Endothelial cell (in vitro differentiated cells): ENCODE measurements at regions not wholly inside any gene's neighbourhood (a gene's known extent, or its start where the extent isn't known, plus 50 kb on each side); places are given as distances from the start of the nearest gene placed in this dataset.
A peak's percentile ranks its signal among the peaks of the same experiment; 100 is the strongest.

Experiments
- DNase-seq: peaks from one replicate; pipeline ENCODE4 v3.0.0; 2021; ENCODE audit warnings: low spot score
- H3K27ac Mint-ChIP-seq: one replicate; pipeline ENCODE4 v1.8.0; 2021; ENCODE audit warnings: mixed read lengths, inconsistent platforms; ENCODE audit not compliant: unreplicated experiment
- H3K27me3 Mint-ChIP-seq: one replicate; pipeline ENCODE4 v1.8.0; 2021; ENCODE audit warnings: mild to moderate bottlenecking, moderate library complexity, mixed read lengths, inconsistent platforms; ENCODE audit not compliant: unreplicated experiment
- H3K36me3 Mint-ChIP-seq: one replicate; pipeline ENCODE4 v1.8.0; 2021; ENCODE audit warnings: mild to moderate bottlenecking, low read depth, mixed read lengths, inconsistent platforms; ENCODE audit not compliant: unreplicated experiment
- H3K4me1 Mint-ChIP-seq: one replicate; pipeline ENCODE4 v1.8.0; 2021; ENCODE audit warnings: mild to moderate bottlenecking, mixed read lengths, inconsistent platforms; ENCODE audit not compliant: unreplicated experiment
- H3K4me3 Mint-ChIP-seq: one replicate; pipeline ENCODE4 v1.8.0; 2021; ENCODE audit warnings: mild to moderate bottlenecking, mixed read lengths, inconsistent platforms; ENCODE audit not compliant: unreplicated experiment
- H3K9me3 Mint-ChIP-seq: one replicate; pipeline ENCODE4 v1.8.0; 2021; ENCODE audit warnings: mixed read lengths, inconsistent platforms; ENCODE audit not compliant: unreplicated experiment
- TF ChIP-seq, protein P1 (sequence below): fragments of 200-600 bp; sonication (generic); IDR thresholded peaks from one replicate; pipeline ENCODE4 v1.5.0; 2021; ENCODE audit warnings: antibody characterized with exemption; ENCODE audit not compliant: unreplicated experiment

GRCh38 chr6:91350146-91350908 is 763.5 kb upstream of the MAP3K7 start:
- H3K9me3 Mint-ChIP-seq = no peaks in the 10 kb centered on the region
- H3K4me1 Mint-ChIP-seq = no peaks in the 10 kb centered on the region
- H3K27me3 Mint-ChIP-seq = no peaks in the 10 kb centered on the region
- no peak for DNase-seq
- H3K36me3 Mint-ChIP-seq = no peaks in the 10 kb centered on the region
- H3K4me3 Mint-ChIP-seq = no peak overlapping the region
- H3K27ac Mint-ChIP-seq = no peak overlapping the region
- TF ChIP-seq, protein P1, sequence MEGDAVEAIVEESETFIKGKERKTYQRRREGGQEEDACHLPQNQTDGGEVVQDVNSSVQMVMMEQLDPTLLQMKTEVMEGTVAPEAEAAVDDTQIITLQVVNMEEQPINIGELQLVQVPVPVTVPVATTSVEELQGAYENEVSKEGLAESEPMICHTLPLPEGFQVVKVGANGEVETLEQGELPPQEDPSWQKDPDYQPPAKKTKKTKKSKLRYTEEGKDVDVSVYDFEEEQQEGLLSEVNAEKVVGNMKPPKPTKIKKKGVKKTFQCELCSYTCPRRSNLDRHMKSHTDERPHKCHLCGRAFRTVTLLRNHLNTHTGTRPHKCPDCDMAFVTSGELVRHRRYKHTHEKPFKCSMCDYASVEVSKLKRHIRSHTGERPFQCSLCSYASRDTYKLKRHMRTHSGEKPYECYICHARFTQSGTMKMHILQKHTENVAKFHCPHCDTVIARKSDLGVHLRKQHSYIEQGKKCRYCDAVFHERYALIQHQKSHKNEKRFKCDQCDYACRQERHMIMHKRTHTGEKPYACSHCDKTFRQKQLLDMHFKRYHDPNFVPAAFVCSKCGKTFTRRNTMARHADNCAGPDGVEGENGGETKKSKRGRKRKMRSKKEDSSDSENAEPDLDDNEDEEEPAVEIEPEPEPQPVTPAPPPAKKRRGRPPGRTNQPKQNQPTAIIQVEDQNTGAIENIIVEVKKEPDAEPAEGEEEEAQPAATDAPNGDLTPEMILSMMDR = no peak

DNA sequence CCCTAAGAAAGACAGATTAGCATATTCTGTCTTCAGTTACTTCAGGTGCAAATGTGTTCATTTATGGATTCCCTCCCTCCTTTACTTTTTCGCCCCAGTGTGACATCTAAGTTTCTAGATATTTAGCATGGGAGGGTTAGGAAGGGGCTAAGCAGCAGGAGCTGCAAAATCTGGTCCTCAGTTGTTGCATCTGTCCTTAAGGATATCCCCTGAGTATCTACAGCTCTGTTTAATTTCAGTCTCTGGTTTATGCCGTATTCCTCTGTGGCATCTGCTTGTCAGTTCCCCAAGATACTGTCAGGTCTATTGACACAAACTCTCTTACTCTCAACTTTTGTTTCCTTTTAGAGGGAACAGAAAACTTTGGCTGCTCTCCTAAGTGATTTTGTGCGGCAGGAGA is 754.6 kb upstream of the MAP3K7 start:
- Mint-ChIP-seq H3K4me1 (no peaks in the 10 kb centered on the region), H3K9me3 (no peaks in the 10 kb centered on the region), H3K27ac (no peak overlapping the region), H3K4me3 (no peak overlapping the region), H3K27me3 (no peaks in the 10 kb centered on the region), H3K36me3 (no peaks in the 10 kb centered on the region)
- TF ChIP-seq, protein P1 = no peak
- no peak for DNase-seq

DNA sequence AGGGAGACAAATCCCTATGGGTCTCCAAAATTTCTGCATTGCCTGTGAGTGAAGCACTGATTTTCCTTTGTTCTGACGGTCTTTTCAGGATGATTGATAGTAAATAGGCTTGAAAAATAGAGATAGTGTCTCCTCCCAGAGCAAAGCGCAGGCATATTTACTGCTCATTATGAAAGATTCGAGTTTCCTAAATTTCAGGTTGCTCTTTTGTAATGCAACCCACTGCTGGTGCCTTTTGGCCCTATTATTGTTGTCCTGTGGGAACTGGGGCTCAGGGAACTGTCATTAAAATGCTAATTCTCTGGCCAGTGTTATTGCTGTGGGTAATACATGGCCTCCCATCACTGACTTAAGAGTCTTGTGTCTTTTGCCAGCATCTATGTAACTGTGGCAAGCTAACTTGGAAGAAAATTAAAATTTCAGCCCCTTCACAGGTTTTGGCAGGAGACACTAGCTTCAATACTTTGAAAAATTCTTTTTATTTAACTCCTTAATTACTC is 754.1 kb upstream of the MAP3K7 start:
- H3K4me3 Mint-ChIP-seq = no peak overlapping the region
- H3K4me1 Mint-ChIP-seq = no peaks in the 10 kb centered on the region
- TF ChIP-seq, protein P1 = no peak
- H3K9me3 Mint-ChIP-seq = no peaks in the 10 kb centered on the region
- H3K36me3 Mint-ChIP-seq = no peaks in the 10 kb centered on the region
- no peak for DNase-seq
- no peaks in the 10 kb centered on the region for H3K27me3 Mint-ChIP-seq
- no peak overlapping the region for H3K27ac Mint-ChIP-seq

- no peak overlapping the region for H3K4me3 Mint-ChIP-seq
- H3K27ac Mint-ChIP-seq = no peak overlapping the region
- no peaks in the 10 kb centered on the region for H3K27me3 Mint-ChIP-seq
- no peak for DNase-seq
- H3K4me1 Mint-ChIP-seq = no peaks in the 10 kb centered on the region
- no peaks in the 10 kb centered on the region for H3K36me3 Mint-ChIP-seq
- TF ChIP-seq, protein P1 = peak; percentile 89
- no peaks in the 10 kb centered on the region for H3K9me3 Mint-ChIP-seq
Measured at GRCh38 chr6:91337967-91338366, 751.1 kb upstream of the MAP3K7 start.

- Mint-ChIP-seq H3K4me1 (no peaks in the 10 kb centered on the region), H3K9me3 (no peaks in the 10 kb centered on the region), H3K4me3 (no peak overlapping the region), H3K27ac (no peak overlapping the region), H3K36me3 (no peaks in the 10 kb centered on the region), H3K27me3 (no peaks in the 10 kb centered on the region)
- no peak for DNase-seq
- TF ChIP-seq, protein P1 = no peak
Measured at GRCh38 chr6:91330896-91331295, 744.0 kb upstream of the MAP3K7 start.
